CD4-positive, CD25-positive, alpha-beta regulatory T cell (primary cell): ENCODE measurements at regions not wholly inside any gene's neighbourhood (a gene's known extent, or its start where the extent isn't known, plus 50 kb on each side); places are given as distances from the start of the nearest gene placed in this dataset.

Experiments
- ATAC-seq, 2 donors: fragments of 150-1000 bp; cut with Tn5 transposase; one replicate each; pipeline ENCODE4 v1.10.0; 2021; ENCODE audit warnings: low read depth in 2 of 2, moderate number of reproducible peaks in 2 of 2, moderate library complexity in 1 of 2
- DNase-seq, 3 donors: peaks; one replicate each; pipeline versions ENCODE4 v3.0.0 to v3.0.0-alpha.2; 2012 to 2022; ENCODE audit warnings: mixed read lengths in 1 of 3
- H3K27ac ChIP-seq: one replicate; pipeline ENCODE4 v1.7.0; 2013; ENCODE audit warnings: mild to moderate bottlenecking, low read length; ENCODE audit not compliant: insufficient read depth, poor library complexity, severe bottlenecking
- H3K27me3 ChIP-seq: one replicate; pipeline ENCODE4 v1.7.0; 2013; ENCODE audit warnings: low read length; ENCODE audit not compliant: control insufficient read depth, insufficient read depth
- H3K36me3 ChIP-seq: one replicate; pipeline ENCODE4 v1.7.0; 2013; ENCODE audit warnings: mild to moderate bottlenecking, low read length, moderate library complexity; ENCODE audit not compliant: control insufficient read depth, insufficient read depth
- H3K4me1 ChIP-seq: 2 replicates; pipeline ENCODE4 v1.7.0; 2013; ENCODE audit warnings: mild to moderate bottlenecking, low read length; ENCODE audit not compliant: insufficient read depth, control insufficient read depth, poor library complexity, severe bottlenecking
- H3K4me3 ChIP-seq: one replicate; pipeline ENCODE4 v1.7.0; 2013; ENCODE audit warnings: low read depth, mild to moderate bottlenecking, low read length, moderate library complexity
- H3K9me3 ChIP-seq, 2 experiments: 1 replicate in 1 of 2; 2 replicates in 1 of 2; pipeline ENCODE4 v1.7.0; 2013; ENCODE audit warnings: low read length in 2 of 2, mild to moderate bottlenecking in 1 of 2, moderate library complexity in 1 of 2; ENCODE audit not compliant: control insufficient read depth in 2 of 2
- H3K27ac Mint-ChIP-seq, 3 donors: one replicate each; pipeline ENCODE4 v1.8.0; 2020 to 2022; ENCODE audit warnings: mild to moderate bottlenecking in 3 of 3, mixed read lengths in 3 of 3, moderate library complexity in 2 of 3
- H3K27me3 Mint-ChIP-seq: one replicate; pipeline ENCODE4 v1.8.0; 2022; ENCODE audit warnings: mild to moderate bottlenecking, mixed read lengths
- H3K36me3 Mint-ChIP-seq: one replicate; pipeline ENCODE4 v1.8.0; 2020; ENCODE audit warnings: mixed read lengths
- H3K4me1 Mint-ChIP-seq, 4 donors: one replicate each; pipeline ENCODE4 v1.8.0; 2020 to 2022; ENCODE audit warnings: mixed read lengths in 4 of 4, mild to moderate bottlenecking in 1 of 4
- H3K4me3 Mint-ChIP-seq, 4 donors: one replicate each; pipeline ENCODE4 v1.8.0; 2020 to 2022; ENCODE audit warnings: mild to moderate bottlenecking in 4 of 4, mixed read lengths in 4 of 4, moderate library complexity in 3 of 4
- H3K9me3 Mint-ChIP-seq, 7 donors: one replicate each; pipeline ENCODE4 v1.8.0; 2020 to 2022; ENCODE audit warnings: mixed read lengths in 7 of 7, mild to moderate bottlenecking in 3 of 7, moderate library complexity in 2 of 7

- no peak overlapping the region for H3K27ac Mint-ChIP-seq
- Histone ChIP-seq H3K4me1 (no peaks in the 10 kb centered on the region), H3K27me3 (no peaks in the 10 kb centered on the region), H3K36me3 (no peaks in the 10 kb centered on the region), H3K27ac (no peak overlapping the region), H3K9me3 (no peaks in the 10 kb centered on the region), H3K4me3 (no peak overlapping the region)
- ATAC-seq (no peak), DNase-seq (no peak)
- H3K36me3 Mint-ChIP-seq, result no peaks in the 10 kb centered on the region
- no peak overlapping the region for H3K4me3 Mint-ChIP-seq
- H3K4me1 Mint-ChIP-seq, result no peaks in the 10 kb centered on the region
- no peaks in the 10 kb centered on the region for H3K27me3 Mint-ChIP-seq
- H3K9me3 Mint-ChIP-seq, result peaks cover 0 to 2% (median 0%) of the 10 kb centered on the region in 7 donors
Measured at GRCh38 chr3:182389071-182389815, 404.1 kb upstream of the ATP11B start.

DNA sequence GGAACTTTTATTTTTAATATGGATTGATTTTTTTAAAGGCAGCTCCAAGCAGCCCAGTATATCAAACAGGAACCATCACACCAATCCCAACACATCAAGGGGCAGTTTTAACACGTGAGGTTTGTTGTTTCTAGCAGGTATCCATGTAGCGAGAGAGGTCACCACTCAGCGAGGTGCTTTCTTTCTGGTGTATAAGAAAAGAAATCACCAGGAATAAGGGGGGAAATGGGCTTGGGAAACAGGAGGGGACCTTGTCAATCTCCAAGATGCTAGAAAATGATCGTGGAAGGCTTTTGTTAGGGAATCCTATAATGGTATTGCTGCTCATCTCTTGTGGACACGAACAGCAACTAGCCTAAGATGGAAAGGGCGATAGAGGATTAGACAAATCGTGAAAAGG, 402.9 kb upstream of the ATP11B start:
- Mint-ChIP-seq H3K27ac (no peak overlapping the region), H3K4me1 (no peaks in the 10 kb centered on the region), H3K27me3 (no peaks in the 10 kb centered on the region), H3K36me3 (no peaks in the 10 kb centered on the region), H3K9me3 (peaks cover 0 to 2% (median 0%) of the 10 kb centered on the region in 7 donors), H3K4me3 (no peak overlapping the region)
- no peak for DNase-seq
- no peak overlapping the region for H3K4me3 ChIP-seq
- H3K9me3 ChIP-seq, result no peaks in the 10 kb centered on the region
- H3K36me3 ChIP-seq, result no peaks in the 10 kb centered on the region
- H3K4me1 ChIP-seq, result no peaks in the 10 kb centered on the region
- H3K27ac ChIP-seq, result no peak overlapping the region
- no peak for ATAC-seq
- H3K27me3 ChIP-seq, result no peaks in the 10 kb centered on the region

- no peaks in the 10 kb centered on the region for H3K4me1 Mint-ChIP-seq
- ATAC-seq, result no peak
- no peaks in the 10 kb centered on the region for H3K9me3 ChIP-seq
- no peak overlapping the region for H3K4me3 ChIP-seq
- H3K9me3 Mint-ChIP-seq, result peaks cover 0 to 2% (median 0%) of the 10 kb centered on the region in 7 donors
- H3K27me3 ChIP-seq, result no peaks in the 10 kb centered on the region
- H3K27ac Mint-ChIP-seq, result no peak overlapping the region
- H3K4me1 ChIP-seq, result no peaks in the 10 kb centered on the region
- no peaks in the 10 kb centered on the region for H3K36me3 ChIP-seq
- H3K4me3 Mint-ChIP-seq, result no peak overlapping the region
- peaks cover 2% of the 10 kb centered on the region for H3K27me3 Mint-ChIP-seq
- no peak for DNase-seq
- no peak overlapping the region for H3K27ac ChIP-seq
- H3K36me3 Mint-ChIP-seq, result no peaks in the 10 kb centered on the region
Measured at GRCh38 chr3:182392182-182392937, 400.9 kb upstream of the ATP11B start.

- Histone ChIP-seq H3K27me3 (no peaks in the 10 kb centered on the region), H3K9me3 (no peaks in the 10 kb centered on the region), H3K4me1 (no peaks in the 10 kb centered on the region), H3K27ac (no peak overlapping the region), H3K36me3 (no peaks in the 10 kb centered on the region), H3K4me3 (no peak overlapping the region)
- no peak for DNase-seq
- no peak overlapping the region for H3K27ac Mint-ChIP-seq
- no peak for ATAC-seq
- peaks cover 0 to 2% (median 0%) of the 10 kb centered on the region in 7 donors for H3K9me3 Mint-ChIP-seq
- peaks cover 4% of the 10 kb centered on the region for H3K27me3 Mint-ChIP-seq
- H3K36me3 Mint-ChIP-seq, result no peaks in the 10 kb centered on the region
- H3K4me1 Mint-ChIP-seq, result no peaks in the 10 kb centered on the region
- H3K4me3 Mint-ChIP-seq, result no peak overlapping the region
Measured at GRCh38 chr3:182393151-182393550, 400.2 kb upstream of the ATP11B start.

GRCh38 chr3:182393830-182394367, 399.4 kb upstream of the ATP11B start:
- Mint-ChIP-seq H3K27me3 (peaks cover 4% of the 10 kb centered on the region), H3K27ac (no peak overlapping the region), H3K4me3 (no peak overlapping the region), H3K36me3 (no peaks in the 10 kb centered on the region), H3K4me1 (no peaks in the 10 kb centered on the region), H3K9me3 (peaks cover 0 to 2% (median 0%) of the 10 kb centered on the region in 7 donors)
- Histone ChIP-seq H3K27ac (no peak overlapping the region), H3K9me3 (no peaks in the 10 kb centered on the region), H3K27me3 (no peaks in the 10 kb centered on the region), H3K36me3 (no peaks in the 10 kb centered on the region), H3K4me3 (no peak overlapping the region), H3K4me1 (no peaks in the 10 kb centered on the region)
- DNase-seq, result no peak
- ATAC-seq, result no peak

- Histone ChIP-seq H3K27me3 (no peaks in the 10 kb centered on the region), H3K36me3 (no peaks in the 10 kb centered on the region), H3K4me3 (no peak overlapping the region), H3K9me3 (no peaks in the 10 kb centered on the region), H3K27ac (no peak overlapping the region), H3K4me1 (no peaks in the 10 kb centered on the region)
- Mint-ChIP-seq H3K4me3 (no peak overlapping the region), H3K9me3 (peaks cover 0 to 4% (median 2%) of the 10 kb centered on the region in 7 donors), H3K27me3 (peaks cover 4% of the 10 kb centered on the region), H3K4me1 (no peaks in the 10 kb centered on the region), H3K27ac (no peak overlapping the region), H3K36me3 (no peaks in the 10 kb centered on the region)
- ATAC-seq (no peak), DNase-seq (no peak)
Measured at GRCh38 chr3:182397164-182397563, 396.1 kb upstream of the ATP11B start.

DNA sequence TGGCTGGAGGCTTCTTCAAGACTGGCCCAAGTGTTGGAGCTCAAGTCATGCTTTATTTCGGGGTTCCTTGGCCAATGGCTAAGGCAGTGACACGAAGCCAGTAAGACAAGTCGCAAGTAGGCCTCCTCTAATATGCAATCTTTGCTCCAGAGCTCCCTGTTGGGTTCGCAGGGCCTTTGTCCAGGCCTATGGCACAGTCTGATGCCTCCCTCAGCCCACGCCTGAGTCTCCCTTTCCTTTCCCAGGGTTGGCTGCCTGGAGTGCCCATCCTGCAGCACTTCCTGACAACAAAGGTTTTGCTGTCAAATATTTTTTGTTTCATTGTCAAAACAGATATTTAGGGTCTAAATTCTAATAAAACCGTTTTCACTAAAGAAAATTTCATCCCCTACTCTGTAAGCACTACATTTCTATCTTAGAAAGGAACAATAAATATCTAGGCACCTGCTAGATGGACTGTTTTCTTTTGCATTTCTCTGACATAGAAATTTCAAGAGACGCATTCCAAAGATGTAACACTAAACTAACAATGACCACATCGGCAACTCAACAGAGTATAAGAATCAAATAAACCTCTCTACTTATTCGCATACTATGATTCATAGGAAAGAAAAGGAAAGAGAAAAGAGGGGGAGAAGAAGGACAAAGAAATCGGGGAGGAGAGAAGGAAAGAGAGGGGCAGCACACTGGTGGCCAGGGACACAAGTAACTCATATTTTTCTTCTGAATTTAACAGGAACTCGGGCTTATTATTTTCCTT, 393.1 kb upstream of the ATP11B start:
- Histone ChIP-seq H3K4me3 (no peak overlapping the region), H3K9me3 (no peaks in the 10 kb centered on the region), H3K4me1 (no peaks in the 10 kb centered on the region), H3K27ac (no peak overlapping the region), H3K36me3 (no peaks in the 10 kb centered on the region), H3K27me3 (no peaks in the 10 kb centered on the region)
- Mint-ChIP-seq H3K4me1 (no peaks in the 10 kb centered on the region), H3K27me3 (peaks cover 4% of the 10 kb centered on the region), H3K4me3 (no peak overlapping the region), H3K27ac (no peak overlapping the region), H3K36me3 (no peaks in the 10 kb centered on the region), H3K9me3 (peaks cover 0 to 4% (median 2%) of the 10 kb centered on the region in 7 donors)
- no peak for DNase-seq
- ATAC-seq, result no peak
